HTR-8/SVneo (cell line): ENCODE measurements at regions not wholly inside any gene's neighbourhood (a gene's known extent, or its start where the extent isn't known, plus 50 kb on each side); places are given as distances from the start of the nearest gene placed in this dataset.

ENCODE experiments used
- DNase-seq: peaks from one replicate; pipeline ENCODE4 v3.0.0; 2011; ENCODE audit warnings: low spot score, mixed read lengths; ENCODE audit not compliant: insufficient read length
- FAIRE-seq: peaks from 2 replicates; lab custom pipeline; 2011; peaks lifted over from hg19 to GRCh38; lab: Jason Lieb, UNC

DNA sequence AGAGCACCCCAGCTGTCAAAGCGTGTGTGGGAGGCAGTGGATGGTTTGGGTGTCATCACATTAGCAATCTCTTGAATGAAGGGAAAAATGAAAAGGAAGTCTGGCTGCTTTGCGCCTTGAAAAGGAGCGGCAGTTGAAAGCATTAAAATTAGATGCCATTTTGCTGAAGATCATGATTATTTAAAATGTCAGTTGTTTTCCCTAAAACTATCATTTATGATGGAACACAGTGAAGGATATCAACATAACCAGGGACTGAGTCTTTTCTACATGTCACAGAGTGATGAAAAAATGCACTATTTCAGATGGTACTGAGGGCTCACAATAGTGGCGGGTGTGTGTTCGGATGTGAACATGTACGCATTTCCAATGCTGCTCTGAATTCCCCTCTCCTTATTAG is 450.2 kb upstream of the CPEB2 start:
- FAIRE-seq (no peak), DNase-seq (no peak)

DNA sequence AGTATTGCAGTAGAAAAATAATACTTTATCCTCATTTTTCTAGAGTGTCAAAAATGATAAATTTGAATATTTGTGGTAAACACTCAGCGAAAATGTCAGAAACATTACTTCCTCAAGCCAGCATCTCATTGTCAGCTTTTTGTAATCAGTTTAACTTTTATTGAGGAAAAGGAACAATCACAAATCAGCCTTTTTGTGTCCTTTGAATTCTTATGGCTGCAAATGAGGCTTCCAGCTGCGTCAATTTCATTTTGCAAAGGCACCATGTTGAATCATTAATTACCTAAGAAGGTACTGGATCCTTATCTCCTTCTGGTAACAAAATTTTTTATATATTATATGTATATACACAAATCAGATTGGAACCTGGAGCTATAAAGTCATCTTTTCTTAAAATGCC is 442.6 kb upstream of the CPEB2 start:
- DNase-seq = no peak
- FAIRE-seq = no peak

DNA sequence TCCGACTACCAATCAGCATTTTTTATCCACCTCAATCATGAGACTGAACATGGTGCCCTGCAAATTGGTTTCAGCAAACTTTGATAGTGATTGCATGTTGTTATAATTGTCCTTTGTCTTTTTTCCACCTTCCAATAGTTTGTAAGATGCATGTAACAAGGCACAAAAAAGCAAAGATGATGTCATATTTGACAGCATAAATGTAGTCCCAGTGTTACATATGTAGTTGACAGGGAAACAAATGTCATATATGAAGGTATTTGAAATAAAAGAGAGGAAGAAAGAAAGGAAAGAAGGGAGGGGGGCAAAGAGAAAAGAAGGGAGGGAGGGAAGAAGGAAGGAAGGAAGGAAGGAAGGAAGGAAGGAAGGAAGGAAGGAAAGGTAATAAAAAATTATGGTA is 441.7 kb upstream of the CPEB2 start:
- FAIRE-seq (no peak), DNase-seq (no peak)

DNA sequence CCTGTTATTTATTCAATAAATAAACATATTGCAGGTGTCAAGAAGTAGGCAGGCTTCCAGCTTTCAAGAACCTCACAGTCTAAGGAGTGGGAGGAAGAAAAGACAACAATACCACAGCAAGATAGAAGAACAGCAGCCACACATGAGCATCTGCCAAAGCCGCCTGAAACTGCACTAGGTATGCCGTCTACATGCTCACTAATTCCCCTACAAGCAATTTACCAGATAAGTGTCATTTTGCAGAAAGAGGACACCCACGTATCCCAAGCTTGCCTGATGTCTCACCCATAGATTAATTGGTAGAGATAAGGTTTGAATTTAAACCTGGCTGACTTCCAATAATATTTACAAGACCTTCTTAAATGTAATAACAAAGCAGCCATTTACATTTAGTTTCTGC is 439.4 kb upstream of the CPEB2 start:
- FAIRE-seq (no peak), DNase-seq (no peak)

DNA sequence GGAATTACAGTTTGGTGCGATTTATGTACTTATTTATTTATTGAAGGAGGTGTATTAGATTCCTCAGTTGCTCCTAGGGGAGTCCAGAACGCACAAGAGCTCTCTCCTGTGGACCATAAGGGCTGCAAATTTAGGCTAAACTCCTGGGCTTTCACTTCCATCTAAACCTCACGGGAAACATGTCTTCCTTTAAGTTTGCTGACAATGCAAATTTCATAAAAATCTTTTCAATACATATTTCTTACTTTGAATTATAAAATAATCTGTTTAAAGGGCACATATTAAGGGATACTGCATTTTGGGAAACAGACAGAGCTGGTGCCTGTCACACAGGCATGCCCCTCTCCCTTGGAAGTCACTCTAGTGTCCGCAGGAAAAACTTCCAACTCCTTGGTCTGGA is 438.0 kb upstream of the CPEB2 start:
- no peak for FAIRE-seq

DNA sequence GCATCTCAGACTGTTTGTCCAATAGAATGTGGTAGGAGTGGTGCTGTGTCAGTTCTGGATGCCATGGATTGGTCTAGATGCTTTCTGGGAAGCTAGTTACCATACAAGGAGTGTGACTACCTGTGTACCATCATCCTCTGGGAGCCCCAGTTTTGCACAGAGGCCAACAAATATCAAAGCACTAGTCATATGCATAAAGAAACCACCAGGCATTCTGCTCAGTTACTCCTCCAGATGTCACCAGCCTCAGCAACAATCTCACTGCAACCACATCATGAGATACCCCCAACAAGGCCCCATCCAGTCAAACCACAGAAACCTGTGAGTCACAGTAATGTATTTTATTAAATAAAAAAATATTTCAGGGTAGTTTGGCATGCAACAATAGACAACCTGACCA is 435.8 kb upstream of the CPEB2 start:
- DNase-seq = no peak
- FAIRE-seq = no peak

More for the DNA sequence above, 438.0 kb upstream of the CPEB2 start:
- no peak for DNase-seq

DNA sequence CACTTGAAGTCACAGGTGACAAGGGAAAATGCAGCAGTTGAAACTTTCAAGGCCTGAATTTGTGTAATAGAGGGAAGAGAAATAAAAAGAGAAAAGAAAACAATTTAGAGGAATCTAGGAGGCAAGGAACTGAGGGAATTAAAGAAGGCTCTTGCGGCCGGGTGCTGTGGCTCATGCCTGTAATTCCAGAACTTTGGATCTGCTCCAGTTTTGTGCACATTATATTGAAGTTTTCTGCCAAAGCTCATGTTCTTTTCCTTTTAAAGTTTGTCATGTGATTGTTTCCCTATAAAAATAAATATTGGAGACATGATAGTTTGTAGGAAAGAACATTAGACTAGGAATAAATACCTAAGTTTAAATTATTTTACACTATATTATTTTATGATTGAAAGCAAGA is 433.9 kb upstream of the CPEB2 start:
- no peak for DNase-seq
- FAIRE-seq = no peak

DNA sequence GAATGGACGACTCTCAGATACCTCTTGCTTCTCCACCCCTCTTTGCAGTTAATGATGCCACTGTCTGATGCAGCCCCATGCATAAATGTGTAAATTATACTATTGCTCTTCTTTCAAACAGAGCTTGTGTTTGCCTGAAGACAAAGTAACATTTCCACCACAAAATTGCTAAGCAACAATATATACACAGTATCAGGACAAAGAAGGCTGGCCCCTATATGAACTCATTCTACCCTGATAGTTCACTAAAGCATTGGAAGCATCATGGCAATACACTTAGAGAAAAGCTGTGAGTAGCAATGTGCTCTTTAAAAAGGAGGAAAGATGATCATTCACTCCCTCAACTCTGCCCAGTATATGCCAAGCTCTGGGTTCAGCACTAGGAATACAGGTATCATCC is 427.0 kb upstream of the CPEB2 start:
- FAIRE-seq = no peak
- DNase-seq = no peak

DNA sequence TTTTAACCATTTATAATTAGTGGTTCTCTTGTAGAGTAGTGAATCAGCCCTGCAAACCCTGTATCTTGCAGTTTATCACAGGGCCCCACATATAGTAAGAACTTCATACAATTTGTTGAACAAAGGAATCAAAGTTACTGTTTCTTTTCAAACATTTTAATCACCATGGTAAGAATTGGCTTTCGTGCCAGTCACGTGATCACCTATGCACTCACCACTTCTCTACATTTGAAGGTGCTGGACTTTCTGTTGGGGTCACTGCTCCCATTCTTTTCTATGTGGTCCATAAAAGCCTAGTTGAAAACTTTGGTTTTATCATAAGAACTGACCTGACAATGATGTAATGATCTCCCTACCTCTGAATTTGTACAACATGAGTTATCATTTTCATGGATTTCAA is 426.4 kb upstream of the CPEB2 start:
- DNase-seq (no peak), FAIRE-seq (no peak)

DNA sequence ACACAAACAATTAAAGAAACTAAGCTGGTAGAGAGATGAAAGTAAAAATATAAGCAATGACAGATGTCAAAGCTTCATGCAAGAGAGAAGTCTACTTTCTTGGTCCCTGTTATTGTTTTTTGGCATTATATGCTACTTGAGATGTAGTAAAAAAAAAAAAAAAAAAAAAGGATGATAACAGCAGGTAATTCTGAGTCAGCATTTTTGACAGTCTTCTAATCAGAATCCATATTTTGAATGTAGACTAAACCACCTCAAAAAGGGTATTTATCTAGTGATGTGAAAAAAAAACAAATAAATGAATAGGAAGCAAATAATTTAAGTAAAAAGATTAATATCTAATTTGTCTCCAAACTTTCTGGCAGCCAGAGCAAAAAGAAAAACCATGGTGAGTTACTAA is 422.2 kb upstream of the CPEB2 start:
- DNase-seq = no peak
- no peak for FAIRE-seq

DNA sequence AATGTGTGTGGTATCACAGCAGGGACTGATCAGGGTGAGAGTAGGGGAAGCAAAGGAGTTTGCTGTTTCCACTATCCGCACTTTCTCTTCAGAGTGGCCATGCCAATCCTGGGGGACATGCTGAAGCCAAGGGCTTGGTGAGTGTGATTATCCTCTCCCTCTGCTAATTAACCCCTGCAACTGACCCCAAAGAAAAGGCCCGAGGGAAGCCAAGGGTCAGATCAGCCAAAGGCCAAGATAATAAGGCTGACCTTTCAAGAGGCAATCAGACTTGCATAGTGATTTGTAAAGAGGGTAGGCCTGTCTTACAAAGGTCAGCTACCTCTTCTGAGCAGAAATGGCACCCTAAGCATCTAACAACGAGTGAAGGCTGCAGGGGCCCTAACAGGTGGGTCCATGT is 420.5 kb upstream of the CPEB2 start:
- no peak for FAIRE-seq
- no peak for DNase-seq

DNA sequence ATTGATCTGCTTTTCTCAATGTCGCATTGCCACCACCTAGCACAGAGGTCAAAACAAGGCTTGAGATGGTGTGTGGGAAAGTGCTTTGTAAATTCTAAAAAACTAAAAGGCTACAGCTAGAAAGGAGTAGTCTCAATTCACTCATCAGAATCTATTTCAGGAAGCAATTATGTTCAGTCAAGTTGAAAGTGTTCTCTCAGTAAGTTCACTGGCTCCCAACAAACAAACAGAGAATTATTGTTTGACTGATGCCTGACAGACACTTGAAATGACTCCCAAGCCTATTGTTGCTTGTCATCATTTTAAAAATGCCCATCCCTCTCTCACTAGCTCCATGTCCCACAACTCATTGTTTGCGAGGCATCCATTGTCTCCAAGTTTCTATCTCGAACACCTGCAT is 419.6 kb upstream of the CPEB2 start:
- FAIRE-seq (no peak), DNase-seq (no peak)

DNA sequence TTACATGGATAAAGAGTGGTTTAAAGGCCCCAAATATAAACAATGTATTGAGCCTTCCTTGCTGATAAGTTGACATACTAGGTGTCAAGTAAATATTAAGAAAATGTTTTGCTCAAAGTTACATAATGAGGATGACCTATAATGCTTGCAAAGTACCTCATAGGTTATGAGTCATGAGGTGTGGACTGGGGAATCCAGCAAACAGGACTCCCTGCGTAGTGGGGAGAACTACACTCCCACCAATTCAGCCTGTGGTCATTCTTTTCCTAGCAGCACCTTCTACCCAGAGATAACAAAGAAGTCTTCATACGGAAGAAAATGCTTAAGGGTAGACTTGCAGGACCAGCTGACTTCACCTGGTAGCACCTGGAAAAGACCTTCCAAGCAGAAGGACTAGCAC is 418.9 kb upstream of the CPEB2 start:
- no peak for FAIRE-seq
- DNase-seq = no peak

DNA sequence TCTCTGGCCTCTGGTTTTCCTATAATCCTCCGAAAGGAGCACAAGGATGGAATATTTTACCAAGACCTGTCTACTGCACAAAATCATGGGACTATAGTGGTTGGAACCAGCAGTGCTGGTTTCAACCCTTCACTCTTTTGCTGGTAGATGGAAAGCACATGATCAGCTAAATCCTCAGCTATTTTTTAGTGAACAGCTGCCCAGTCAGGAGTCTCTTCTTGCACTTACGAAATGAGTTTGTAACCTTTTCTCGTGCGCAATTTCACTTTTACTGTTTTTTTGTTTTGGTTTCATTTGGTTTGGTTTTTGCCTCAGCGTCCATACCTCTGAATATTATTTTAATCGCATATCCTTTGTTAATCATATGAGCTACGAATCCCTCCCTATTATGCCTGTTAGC is 418.5 kb upstream of the CPEB2 start:
- FAIRE-seq (no peak), DNase-seq (no peak)

DNA sequence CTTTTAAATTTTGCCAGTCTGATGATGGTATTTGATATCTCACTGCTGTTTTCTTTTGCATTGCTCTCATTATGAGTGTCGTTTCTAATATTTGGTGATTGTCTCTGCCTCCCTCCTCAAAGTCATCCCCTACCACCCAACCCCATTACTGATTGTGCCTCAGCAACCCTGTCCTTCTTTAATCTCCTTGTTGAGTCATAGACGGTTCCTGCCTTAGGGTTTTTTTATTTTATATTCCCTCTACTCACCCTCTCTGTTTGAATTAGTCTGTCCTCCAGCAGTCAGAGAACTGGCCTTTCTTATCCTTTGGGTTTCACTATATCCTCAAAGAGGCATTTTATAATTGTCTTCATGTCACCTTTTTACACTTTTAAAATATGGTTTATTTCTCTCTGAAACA is 409.3 kb upstream of the CPEB2 start:
- FAIRE-seq = no peak

DNA sequence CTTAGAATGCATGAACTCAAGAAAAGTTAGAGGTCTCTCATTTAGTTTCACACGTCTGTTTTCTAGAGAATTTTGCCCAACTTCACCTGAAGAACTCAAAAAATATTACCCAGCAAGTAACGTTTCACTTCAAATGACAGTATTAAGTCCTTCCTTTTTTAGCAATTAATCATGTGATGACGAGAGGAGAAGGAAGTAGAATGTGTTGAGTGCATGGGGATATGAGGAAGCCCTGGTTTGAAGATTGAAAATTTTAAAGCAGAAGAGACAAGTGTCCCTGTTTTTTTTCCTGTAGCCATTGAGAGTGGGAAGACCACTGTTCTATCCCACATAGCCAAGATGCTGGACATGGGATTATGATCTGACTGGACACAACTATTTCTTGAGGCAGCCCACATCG is 406.3 kb upstream of the CPEB2 start:
- FAIRE-seq (no peak), DNase-seq (no peak)

More for the DNA sequence above, 409.3 kb upstream of the CPEB2 start:
- DNase-seq = no peak

DNA sequence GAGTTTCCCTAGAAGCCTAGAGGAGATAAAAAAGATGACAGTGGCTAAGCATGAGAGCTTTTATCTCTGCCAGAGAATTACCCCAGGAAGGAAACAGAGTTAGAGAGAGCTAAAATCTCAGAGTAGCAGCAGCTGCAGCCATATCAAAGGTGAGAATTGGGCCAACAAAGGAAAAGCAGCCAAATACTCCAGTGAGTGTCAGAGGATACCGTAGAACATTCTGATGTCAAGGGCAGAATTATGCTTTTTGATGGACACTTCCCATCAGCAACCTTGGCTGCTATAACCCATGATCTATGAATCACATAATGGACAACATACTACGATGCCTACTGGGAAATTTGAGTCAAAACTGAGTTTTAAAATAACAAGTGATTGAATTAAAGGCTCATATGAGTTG is 405.8 kb upstream of the CPEB2 start:
- FAIRE-seq = no peak
- DNase-seq = no peak

DNA sequence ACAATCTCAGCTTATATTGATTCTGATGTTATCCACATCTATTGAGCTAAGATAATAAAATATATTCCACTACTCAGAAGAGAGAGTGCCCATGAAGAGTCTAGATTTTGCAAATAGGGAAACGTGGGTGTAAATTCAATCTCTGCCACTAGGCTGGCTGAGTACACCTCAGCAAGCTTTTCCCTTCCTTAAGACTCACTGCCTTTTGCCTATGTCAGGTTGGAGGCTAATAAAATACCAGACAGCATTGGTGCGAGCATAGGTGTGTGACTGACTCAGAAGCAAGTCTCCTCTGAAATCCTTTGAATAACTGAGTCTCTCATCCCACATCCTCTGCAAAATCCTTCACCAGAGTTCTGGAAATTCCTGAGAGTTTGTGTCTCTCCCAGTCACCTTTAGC is 405.4 kb upstream of the CPEB2 start:
- DNase-seq = no peak
- no peak for FAIRE-seq

DNA sequence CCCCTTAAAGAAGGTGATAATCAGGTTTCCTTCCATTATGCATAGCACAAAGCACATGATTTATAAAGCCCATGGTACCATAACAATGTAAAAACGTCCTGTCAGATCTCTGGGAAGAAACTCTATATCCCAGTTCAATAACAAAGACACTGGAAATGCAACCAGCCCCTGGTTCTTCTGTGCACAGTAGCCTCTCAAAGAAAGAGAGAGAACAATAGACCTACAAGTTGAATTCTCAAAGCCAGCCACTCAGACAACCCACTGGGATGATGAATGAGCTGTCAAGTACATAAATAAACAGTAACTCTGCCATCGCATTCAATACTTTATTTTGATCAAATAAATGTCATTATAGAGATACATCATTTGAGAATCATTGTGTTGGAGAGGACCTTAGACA is 400.1 kb upstream of the CPEB2 start:
- DNase-seq (no peak), FAIRE-seq (no peak)

DNA sequence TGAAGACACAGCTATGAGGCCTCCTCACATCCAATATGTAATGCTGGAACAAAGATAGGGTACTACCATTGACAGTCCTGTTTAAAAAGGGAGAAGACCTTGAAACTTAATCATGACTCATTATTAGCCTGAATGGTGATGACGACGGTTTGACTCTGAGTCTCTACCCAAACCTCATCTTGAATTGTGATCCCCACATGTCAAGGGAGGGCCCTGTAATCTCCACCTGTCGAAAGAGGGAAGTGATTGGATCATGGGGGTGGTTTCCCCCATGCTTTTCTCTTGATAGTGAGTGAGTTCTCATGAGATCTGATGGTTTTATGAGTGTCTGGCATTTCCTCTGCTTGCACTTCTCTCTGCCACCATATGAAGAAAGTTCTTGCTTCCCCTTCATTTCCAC is 395.3 kb upstream of the CPEB2 start:
- no peak for FAIRE-seq
- DNase-seq = no peak

DNA sequence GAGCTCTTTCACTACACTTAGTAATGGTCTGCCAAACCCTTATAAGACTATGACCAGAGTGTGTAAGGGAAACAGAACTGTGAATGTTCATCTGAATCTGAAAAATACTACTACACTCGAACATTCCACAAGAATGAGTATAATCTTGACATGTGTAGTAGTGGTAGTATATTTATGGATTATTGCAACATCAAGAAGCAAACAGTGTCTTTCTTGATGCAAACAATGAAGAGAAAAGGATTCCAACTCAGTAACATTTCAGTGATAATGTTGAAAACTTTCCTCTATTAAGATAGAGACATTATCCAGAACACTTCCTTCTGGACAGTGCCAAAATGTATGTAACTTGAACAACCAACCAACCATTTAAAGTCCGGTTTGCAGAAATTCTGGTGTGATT is 394.7 kb upstream of the CPEB2 start:
- FAIRE-seq = no peak

DNA sequence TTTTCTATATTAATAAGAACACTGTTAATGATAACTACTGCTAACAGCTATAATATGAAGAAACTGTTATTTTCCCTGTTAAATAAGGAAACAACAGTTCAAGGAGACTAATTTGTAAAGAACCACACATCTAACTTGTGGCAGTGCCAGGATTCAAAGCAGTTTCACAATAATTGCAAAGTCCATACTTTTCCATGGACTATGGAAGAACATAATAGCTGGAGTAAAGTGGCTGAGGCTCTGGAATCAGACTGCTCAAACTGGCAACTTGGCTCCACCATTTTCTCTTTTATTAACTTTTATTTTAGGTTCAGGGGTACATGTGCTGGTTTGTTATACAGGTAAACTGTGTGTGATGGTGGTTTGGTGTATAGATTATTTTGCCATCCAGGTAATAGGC is 393.7 kb upstream of the CPEB2 start:
- no peak for DNase-seq
- no peak for FAIRE-seq

More for the DNA sequence above, 394.7 kb upstream of the CPEB2 start:
- DNase-seq = no peak

DNA sequence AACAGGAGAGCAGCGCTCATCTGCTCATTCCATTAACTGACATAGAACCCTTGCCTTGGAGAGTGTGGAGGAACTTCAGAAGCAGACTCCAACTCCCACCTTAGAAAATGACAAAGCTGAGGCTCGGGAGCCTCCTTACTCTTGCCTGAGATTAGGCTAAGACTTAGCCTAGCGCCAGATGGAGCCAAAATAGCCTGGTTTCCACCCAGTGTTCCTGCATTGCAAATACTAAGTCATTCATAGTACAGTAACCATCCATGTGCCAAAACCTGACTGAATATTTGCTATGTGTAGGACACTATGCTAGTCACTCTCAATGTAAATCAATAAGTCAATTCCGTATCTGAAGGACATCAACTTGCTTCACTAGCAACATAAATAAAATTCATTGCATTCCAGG is 387.4 kb upstream of the CPEB2 start:
- DNase-seq (no peak), FAIRE-seq (no peak)
